Loucy (cell line): ENCODE measurements at regions not wholly inside any gene's neighbourhood (a gene's known extent, or its start where the extent isn't known, plus 50 kb on each side); places are given as distances from the start of the nearest gene placed in this dataset.

Experiments
- EZH2phosphoT487 ChIP-seq: fragments of 200-600 bp; IDR thresholded peaks from 2 replicates; pipeline ENCODE4 v1.6.1; 2018; ENCODE audit warnings: antibody characterized with exemption, mild to moderate bottlenecking, moderate library complexity, borderline replicate concordance
- TF ChIP-seq, protein P1 (sequence below): fragments of 200-600 bp; sonication (generic); conservative IDR thresholded peaks from 2 replicates; pipeline ENCODE4 v1.5.1; 2014; ENCODE audit warnings: mild to moderate bottlenecking, antibody characterized with exemption, low read length

DNA sequence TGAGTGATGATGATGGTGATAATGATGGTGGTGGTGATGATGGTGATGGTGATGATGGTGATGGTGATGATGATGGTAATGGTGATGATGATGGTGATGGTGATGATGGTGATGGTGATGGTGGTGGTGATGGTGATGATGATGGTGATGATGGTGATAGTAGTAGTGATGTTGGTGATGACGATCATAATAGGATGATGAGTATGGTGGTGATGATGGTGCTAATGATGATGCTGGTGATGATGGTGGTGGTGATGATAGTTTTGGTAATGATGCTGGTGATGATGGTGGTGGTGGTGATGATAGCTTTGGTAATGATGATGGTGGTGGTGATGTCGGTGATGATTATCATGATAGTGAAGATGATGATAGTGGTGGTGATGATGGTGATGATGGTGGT lies 171.5 kb upstream of the SFSWAP start:
- TF ChIP-seq, protein P1, sequence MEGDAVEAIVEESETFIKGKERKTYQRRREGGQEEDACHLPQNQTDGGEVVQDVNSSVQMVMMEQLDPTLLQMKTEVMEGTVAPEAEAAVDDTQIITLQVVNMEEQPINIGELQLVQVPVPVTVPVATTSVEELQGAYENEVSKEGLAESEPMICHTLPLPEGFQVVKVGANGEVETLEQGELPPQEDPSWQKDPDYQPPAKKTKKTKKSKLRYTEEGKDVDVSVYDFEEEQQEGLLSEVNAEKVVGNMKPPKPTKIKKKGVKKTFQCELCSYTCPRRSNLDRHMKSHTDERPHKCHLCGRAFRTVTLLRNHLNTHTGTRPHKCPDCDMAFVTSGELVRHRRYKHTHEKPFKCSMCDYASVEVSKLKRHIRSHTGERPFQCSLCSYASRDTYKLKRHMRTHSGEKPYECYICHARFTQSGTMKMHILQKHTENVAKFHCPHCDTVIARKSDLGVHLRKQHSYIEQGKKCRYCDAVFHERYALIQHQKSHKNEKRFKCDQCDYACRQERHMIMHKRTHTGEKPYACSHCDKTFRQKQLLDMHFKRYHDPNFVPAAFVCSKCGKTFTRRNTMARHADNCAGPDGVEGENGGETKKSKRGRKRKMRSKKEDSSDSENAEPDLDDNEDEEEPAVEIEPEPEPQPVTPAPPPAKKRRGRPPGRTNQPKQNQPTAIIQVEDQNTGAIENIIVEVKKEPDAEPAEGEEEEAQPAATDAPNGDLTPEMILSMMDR = no peak
- no peak for TF ChIP-seq EZH2phosphoT487
